BE2C (cell line): ENCODE measurements at regions not wholly inside any gene's neighbourhood (a gene's known extent, or its start where the extent isn't known, plus 50 kb on each side); places are given as distances from the start of the nearest gene placed in this dataset.

Experiments used
- DNase-seq: peaks from one replicate; pipeline ENCODE4 v3.0.0-alpha.2; 2020
- H3K27me3 ChIP-seq: fragments of 250-450 bp; sonication (Bioruptor Pico); 2 replicates; pipeline ENCODE4 v1.5.1; 2020; ENCODE audit warnings: mild to moderate bottlenecking
- H3K36me3 ChIP-seq: fragments of 250-450 bp; sonication (Bioruptor Pico); 2 replicates; pipeline ENCODE4 v1.5.1; 2020; ENCODE audit warnings: mild to moderate bottlenecking
- H3K4me1 ChIP-seq: fragments of 250-450 bp; sonication (Bioruptor Pico); 2 replicates; pipeline ENCODE4 v1.5.1; 2020
- H3K4me3 ChIP-seq: 2 replicates; pipeline ENCODE4 v1.5.1; 2011; ENCODE audit warnings: low read depth, low read length
- H3K9me3 ChIP-seq: fragments of 250-450 bp; sonication (Bioruptor Pico); 2 replicates; pipeline ENCODE4 v1.5.1; 2020
- CTCF ChIP-seq: IDR thresholded peaks from 2 replicates; pipeline ENCODE4 v1.5.1; 2012; ENCODE audit warnings: mild to moderate bottlenecking, low read depth, low read length

- Histone ChIP-seq H3K9me3 (no peaks in the 10 kb centered on the region), H3K4me3 (no peak overlapping the region), H3K4me1 (peaks cover 9% of the 10 kb centered on the region), H3K27me3 (no peaks in the 10 kb centered on the region), H3K36me3 (peaks cover 53% of the 10 kb centered on the region)
- peak; percentile 95 for TF ChIP-seq CTCF
- DNase-seq, result peak; percentile 83
These were observed 142.9 kb downstream of the CRYBB2 start for GRCh38 chr22:25362215-25362882.

GRCh38 chr22:25362883-25363240 lies 143.4 kb downstream of the CRYBB2 start:
- peaks cover 51% of the 10 kb centered on the region for H3K36me3 ChIP-seq
- no peak for DNase-seq
- no peaks in the 10 kb centered on the region for H3K9me3 ChIP-seq
- H3K4me1 ChIP-seq, result peaks cover 11% of the 10 kb centered on the region
- H3K4me3 ChIP-seq, result no peak overlapping the region
- H3K27me3 ChIP-seq, result no peaks in the 10 kb centered on the region
- TF ChIP-seq CTCF, result no peak

- H3K36me3 ChIP-seq, result peaks cover 50% of the 10 kb centered on the region
- H3K4me1 ChIP-seq, result peaks cover 17% of the 10 kb centered on the region
- TF ChIP-seq CTCF, result no peak
- no peak overlapping the region for H3K4me3 ChIP-seq
- no peaks in the 10 kb centered on the region for H3K9me3 ChIP-seq
- no peak for DNase-seq
- H3K27me3 ChIP-seq, result no peaks in the 10 kb centered on the region
These were observed 144.0 kb downstream of the CRYBB2 start for GRCh38 chr22:25363474-25363873.

GRCh38 chr22:25364281-25364680 lies 144.8 kb downstream of the CRYBB2 start:
- peaks cover 47% of the 10 kb centered on the region for H3K36me3 ChIP-seq
- no peak for TF ChIP-seq CTCF
- no peak for DNase-seq
- no peak overlapping the region for H3K4me3 ChIP-seq
- peaks cover 24% of the 10 kb centered on the region for H3K4me1 ChIP-seq
- H3K9me3 ChIP-seq, result no peaks in the 10 kb centered on the region
- no peaks in the 10 kb centered on the region for H3K27me3 ChIP-seq

- DNase-seq, result no peak
- H3K36me3 ChIP-seq, result peaks cover 44% of the 10 kb centered on the region
- no peaks in the 10 kb centered on the region for H3K27me3 ChIP-seq
- no peak for TF ChIP-seq CTCF
- H3K9me3 ChIP-seq, result no peaks in the 10 kb centered on the region
- peaks cover 24% of the 10 kb centered on the region for H3K4me1 ChIP-seq
- H3K4me3 ChIP-seq, result no peak overlapping the region
These were observed 145.3 kb downstream of the CRYBB2 start for GRCh38 chr22:25364736-25365241.

GRCh38 chr22:25365491-25366261 lies 146.2 kb downstream of the CRYBB2 start:
- peaks cover 24% of the 10 kb centered on the region for H3K4me1 ChIP-seq
- TF ChIP-seq CTCF, result no peak
- no peaks in the 10 kb centered on the region for H3K27me3 ChIP-seq
- DNase-seq, result no peak
- peaks cover 45% of the 10 kb centered on the region for H3K36me3 ChIP-seq
- no peak overlapping the region for H3K4me3 ChIP-seq
- no peaks in the 10 kb centered on the region for H3K9me3 ChIP-seq
